ENCODE measurements at regions not wholly inside any gene's neighbourhood (a gene's known extent, or its start where the extent isn't known, plus 50 kb on each side); places are given as distances from the start of the nearest gene placed in this dataset.

DNA sequence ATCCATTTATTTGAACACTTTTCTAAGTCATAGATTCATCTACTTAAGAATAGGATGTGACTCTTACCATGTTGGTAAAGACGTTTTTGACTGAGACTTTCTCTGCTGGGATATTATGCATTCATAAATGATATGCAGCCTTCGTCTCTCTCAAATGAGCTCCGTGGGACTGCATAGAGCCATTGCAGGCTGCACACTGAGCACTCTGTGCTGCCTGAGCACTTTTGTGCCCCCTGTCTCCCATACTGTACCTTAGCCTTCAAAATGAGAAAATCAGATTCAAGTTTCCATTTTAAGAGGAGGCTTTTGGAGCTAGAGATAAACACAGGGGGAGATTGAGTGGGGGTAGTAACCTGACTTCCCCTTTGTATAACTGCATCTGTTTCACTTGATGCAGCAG is 433.6 kb downstream of the ZIC3 start:
- DNase-seq (ENCODE audit: low spot score) (no peak), ATAC-seq (no peak)

More for the DNA sequence above, 433.6 kb downstream of the ZIC3 start:
- ChIA-PET POLR2A (no interaction called here), CTCF (ENCODE audit: low intra/inter-chr PET ratio, low total read pairs) (no interaction called here)
- no peak overlapping the region for H3K9ac ChIP-seq (ENCODE audit: insufficient read depth, low read depth, low read length)
- no peak for FAIRE-seq
- no peak overlapping the region for H3K27ac ChIP-seq (ENCODE audit: extremely low read length, insufficient read depth, low read length)
- H3K79me2 ChIP-seq (ENCODE audit: insufficient read depth, low read length), result no peaks in the 10 kb centered on the region
- TF ChIP-seq KLF9 (CRISPR knock-in tag; IDR thresholded peaks at IDR 0.05; ENCODE audit: low read depth), result no peak
- TF ChIP-seq ZNF10 (CRISPR knock-in tag; IDR thresholded peaks at IDR 0.05; ENCODE audit: borderline replicate concordance, low read depth), result no peak
- TF ChIP-seq, protein P1, sequence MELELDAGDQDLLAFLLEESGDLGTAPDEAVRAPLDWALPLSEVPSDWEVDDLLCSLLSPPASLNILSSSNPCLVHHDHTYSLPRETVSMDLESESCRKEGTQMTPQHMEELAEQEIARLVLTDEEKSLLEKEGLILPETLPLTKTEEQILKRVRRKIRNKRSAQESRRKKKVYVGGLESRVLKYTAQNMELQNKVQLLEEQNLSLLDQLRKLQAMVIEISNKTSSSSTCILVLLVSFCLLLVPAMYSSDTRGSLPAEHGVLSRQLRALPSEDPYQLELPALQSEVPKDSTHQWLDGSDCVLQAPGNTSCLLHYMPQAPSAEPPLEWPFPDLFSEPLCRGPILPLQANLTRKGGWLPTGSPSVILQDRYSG (CRISPR knock-in tag; IDR thresholded peaks at IDR 0.05), result no peak
- TF ChIP-seq KDM3A (CRISPR knock-in tag; IDR thresholded peaks at IDR 0.05; ENCODE audit: low read depth), result no peak
- no peak for TF ChIP-seq ZNF644 (CRISPR knock-in tag; IDR thresholded peaks at IDR 0.05; ENCODE audit: low read depth)
- TF ChIP-seq, protein P2, sequence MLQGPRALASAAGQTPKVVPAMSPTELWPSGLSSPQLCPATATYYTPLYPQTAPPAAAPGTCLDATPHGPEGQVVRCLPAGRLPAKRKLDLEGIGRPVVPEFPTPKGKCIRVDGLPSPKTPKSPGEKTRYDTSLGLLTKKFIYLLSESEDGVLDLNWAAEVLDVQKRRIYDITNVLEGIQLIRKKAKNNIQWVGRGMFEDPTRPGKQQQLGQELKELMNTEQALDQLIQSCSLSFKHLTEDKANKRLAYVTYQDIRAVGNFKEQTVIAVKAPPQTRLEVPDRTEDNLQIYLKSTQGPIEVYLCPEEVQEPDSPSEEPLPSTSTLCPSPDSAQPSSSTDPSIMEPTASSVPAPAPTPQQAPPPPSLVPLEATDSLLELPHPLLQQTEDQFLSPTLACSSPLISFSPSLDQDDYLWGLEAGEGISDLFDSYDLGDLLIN (CRISPR knock-in tag; IDR thresholded peaks at IDR 0.05; ENCODE audit: borderline replicate concordance), result no peak
- TF ChIP-seq HMGA1 (CRISPR knock-in tag; conservative IDR thresholded peaks at IDR 0.05), result no peak
- TF ChIP-seq, protein P3, sequence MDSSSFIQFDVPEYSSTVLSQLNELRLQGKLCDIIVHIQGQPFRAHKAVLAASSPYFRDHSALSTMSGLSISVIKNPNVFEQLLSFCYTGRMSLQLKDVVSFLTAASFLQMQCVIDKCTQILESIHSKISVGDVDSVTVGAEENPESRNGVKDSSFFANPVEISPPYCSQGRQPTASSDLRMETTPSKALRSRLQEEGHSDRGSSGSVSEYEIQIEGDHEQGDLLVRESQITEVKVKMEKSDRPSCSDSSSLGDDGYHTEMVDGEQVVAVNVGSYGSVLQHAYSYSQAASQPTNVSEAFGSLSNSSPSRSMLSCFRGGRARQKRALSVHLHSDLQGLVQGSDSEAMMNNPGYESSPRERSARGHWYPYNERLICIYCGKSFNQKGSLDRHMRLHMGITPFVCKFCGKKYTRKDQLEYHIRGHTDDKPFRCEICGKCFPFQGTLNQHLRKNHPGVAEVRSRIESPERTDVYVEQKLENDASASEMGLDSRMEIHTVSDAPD (CRISPR knock-in tag; IDR thresholded peaks at IDR 0.05), result no peak
- TF ChIP-seq POLR2AphosphoS2 (IDR thresholded peaks at IDR 0.05; ENCODE audit: low read depth, low read length), result no peak
- TF ChIP-seq, protein P4, sequence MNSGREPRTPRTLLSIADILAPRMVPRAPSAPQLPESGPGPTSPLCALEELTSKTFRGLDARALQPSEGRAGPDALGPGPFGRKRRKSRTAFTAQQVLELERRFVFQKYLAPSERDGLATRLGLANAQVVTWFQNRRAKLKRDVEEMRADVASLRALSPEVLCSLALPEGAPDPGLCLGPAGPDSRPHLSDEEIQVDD (CRISPR knock-in tag; IDR thresholded peaks at IDR 0.05; ENCODE audit: borderline replicate concordance), result no peak
- TF ChIP-seq ZNF292 (CRISPR knock-in tag; IDR thresholded peaks at IDR 0.05; ENCODE audit: borderline replicate concordance, low read depth), result no peak
- TF ChIP-seq ZNF737 (CRISPR knock-in tag; IDR thresholded peaks at IDR 0.05; ENCODE audit: borderline replicate concordance), result no peak
- TF ChIP-seq KMT2A (CRISPR knock-in tag; IDR thresholded peaks at IDR 0.05), result no peak
- TF ChIP-seq MTF2 (CRISPR knock-in tag; IDR thresholded peaks at IDR 0.05; ENCODE audit: borderline replicate concordance), result no peak
- TF ChIP-seq NPAS2 (CRISPR knock-in tag; IDR thresholded peaks at IDR 0.05; ENCODE audit: borderline replicate concordance), result no peak
- no peak for TF ChIP-seq PHF8 (CRISPR knock-in tag; IDR thresholded peaks at IDR 0.05)
- no peak for TF ChIP-seq ZNF83 (CRISPR knock-in tag; IDR thresholded peaks at IDR 0.05; ENCODE audit: borderline replicate concordance)
- TF ChIP-seq ZFYVE20 (CRISPR knock-in tag; IDR thresholded peaks at IDR 0.05; ENCODE audit: borderline replicate concordance, low read depth), result no peak
- no peaks in the 10 kb centered on the region for H4K20me1 ChIP-seq (ENCODE audit: insufficient read depth, low read length)
- H3K4me1 ChIP-seq (ENCODE audit: insufficient read depth, low read length), result no peaks in the 10 kb centered on the region
- WGBS (ENCODE audit: low lambda C conversion rate), result 0% methylated on average over 1 of the region's 3 CpGs
- no peaks in the 10 kb centered on the region for H3K27me3 ChIP-seq (ENCODE audit: control insufficient read depth in 1 of 2, insufficient read depth in 2 of 2, low read length in 2 of 2)
- no TSS peak for BruUV-seq (replicated peaks)
- intact Hi-C loops (cut with micrococcal nuclease; ENCODE audit: unreplicated experiment) (no loop called here), in situ Hi-C loops (cut with HindIII; ENCODE audit: extremely low pct_ligation_motif_present, low pct_unique_long_range_greater_than_20kb) (no loop called here)
- no peaks in the 10 kb centered on the region for H3K36me3 ChIP-seq (replicated peaks in 1 of 2; ENCODE audit: control insufficient read depth in 1 of 2, insufficient read depth in 2 of 2, low read length in 2 of 2)
- H2AFZ ChIP-seq (ENCODE audit: low read length), result no peak overlapping the region
- H3K4me3 ChIP-seq (replicated peaks in 1 of 3; ENCODE audit: insufficient read depth in 1 of 3, low read depth in 2 of 3, low read length in 3 of 3), result no peak overlapping the region
- H3K9me3 ChIP-seq (ENCODE audit: low read length), result no peaks in the 10 kb centered on the region
- H3K4me2 ChIP-seq (ENCODE audit: low read depth, low read length), result no peak overlapping the region
